Esophagus squamous epithelium (tissue), 4 donors: ENCODE measurements at regions not wholly inside any gene's neighbourhood (a gene's known extent, or its start where the extent isn't known, plus 50 kb on each side); places are given as distances from the start of the nearest gene placed in this dataset.
"Not testable (repeated sequence)": the region's sequence is repeated elsewhere in the genome, so short reads cannot be mapped to it uniquely, and the experiment has no call there.

Experiments
- CTCF ChIP-seq, 6 experiments: fragments of 450-650 bp in 4 of 6; fragments of 200-600 bp in 2 of 6; sonication (generic) in 2 of 6; IDR thresholded peaks; one replicate each; pipeline ENCODE4 v1.5.1; 2016 to 2019; ENCODE audit warnings: antibody characterized with exemption in 6 of 6, mild to moderate bottlenecking in 4 of 6, moderate library complexity in 4 of 6
- POLR2A ChIP-seq, 4 donors: fragments of 450-650 bp; IDR thresholded peaks; one replicate each; pipeline ENCODE4 v1.6.1; 2017; ENCODE audit warnings: antibody characterized with exemption in 4 of 4, mild to moderate bottlenecking in 4 of 4, moderate library complexity in 3 of 4

GRCh38 chr9:626114-626513 is 215.4 kb upstream of the DMRT1 start:
- not testable (repeated sequence) for TF ChIP-seq CTCF, POLR2A (IDR thresholded peaks at IDR 0.05)
